ENCODE measurements at regions not wholly inside any gene's neighbourhood (a gene's known extent, or its start where the extent isn't known, plus 50 kb on each side); places are given as distances from the start of the nearest gene placed in this dataset.

- no peak for TF ChIP-seq EZH2 (IDR thresholded peaks at IDR 0.05; ENCODE audit: borderline replicate concordance, insufficient read depth, low read depth, low read length, poor library complexity, severe bottlenecking)
- TF ChIP-seq, protein P1, sequence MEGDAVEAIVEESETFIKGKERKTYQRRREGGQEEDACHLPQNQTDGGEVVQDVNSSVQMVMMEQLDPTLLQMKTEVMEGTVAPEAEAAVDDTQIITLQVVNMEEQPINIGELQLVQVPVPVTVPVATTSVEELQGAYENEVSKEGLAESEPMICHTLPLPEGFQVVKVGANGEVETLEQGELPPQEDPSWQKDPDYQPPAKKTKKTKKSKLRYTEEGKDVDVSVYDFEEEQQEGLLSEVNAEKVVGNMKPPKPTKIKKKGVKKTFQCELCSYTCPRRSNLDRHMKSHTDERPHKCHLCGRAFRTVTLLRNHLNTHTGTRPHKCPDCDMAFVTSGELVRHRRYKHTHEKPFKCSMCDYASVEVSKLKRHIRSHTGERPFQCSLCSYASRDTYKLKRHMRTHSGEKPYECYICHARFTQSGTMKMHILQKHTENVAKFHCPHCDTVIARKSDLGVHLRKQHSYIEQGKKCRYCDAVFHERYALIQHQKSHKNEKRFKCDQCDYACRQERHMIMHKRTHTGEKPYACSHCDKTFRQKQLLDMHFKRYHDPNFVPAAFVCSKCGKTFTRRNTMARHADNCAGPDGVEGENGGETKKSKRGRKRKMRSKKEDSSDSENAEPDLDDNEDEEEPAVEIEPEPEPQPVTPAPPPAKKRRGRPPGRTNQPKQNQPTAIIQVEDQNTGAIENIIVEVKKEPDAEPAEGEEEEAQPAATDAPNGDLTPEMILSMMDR (IDR thresholded peaks at IDR 0.05), result no peak
Measured at GRCh38 chr3:177343122-177343625, 145.9 kb upstream of the TBL1XR1 start.
